ENCODE measurements at regions not wholly inside any gene's neighbourhood (a gene's known extent, or its start where the extent isn't known, plus 50 kb on each side); places are given as distances from the start of the nearest gene placed in this dataset.

DNA sequence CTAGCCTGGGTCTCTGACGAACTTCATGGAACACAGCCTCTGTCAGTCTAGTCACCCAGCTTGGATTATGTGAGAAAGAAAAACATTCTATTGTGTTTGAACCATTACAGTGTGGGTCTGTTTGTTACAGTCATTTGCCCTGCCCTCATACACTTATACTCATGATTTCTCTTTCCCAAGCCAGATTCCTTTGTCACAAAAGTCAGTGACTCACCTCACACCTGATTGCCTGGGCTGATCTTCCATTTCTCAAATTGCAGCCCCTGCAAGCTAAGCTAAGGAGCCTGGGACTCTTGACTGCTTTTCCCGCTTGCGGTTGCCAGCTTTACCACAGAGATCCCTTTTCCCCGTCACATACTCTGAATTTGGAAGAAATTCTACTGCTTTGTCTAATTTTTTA is 395.9 kb downstream of the SAMD5 start:
- TF ChIP-seq POLR2A (IDR thresholded peaks at IDR 0.05; ENCODE audit: low read length) (no peak), GATA1 (IDR thresholded peaks at IDR 0.05; ENCODE audit: low read depth, low read length) (no peak)
- DNase-seq = no peak

DNA sequence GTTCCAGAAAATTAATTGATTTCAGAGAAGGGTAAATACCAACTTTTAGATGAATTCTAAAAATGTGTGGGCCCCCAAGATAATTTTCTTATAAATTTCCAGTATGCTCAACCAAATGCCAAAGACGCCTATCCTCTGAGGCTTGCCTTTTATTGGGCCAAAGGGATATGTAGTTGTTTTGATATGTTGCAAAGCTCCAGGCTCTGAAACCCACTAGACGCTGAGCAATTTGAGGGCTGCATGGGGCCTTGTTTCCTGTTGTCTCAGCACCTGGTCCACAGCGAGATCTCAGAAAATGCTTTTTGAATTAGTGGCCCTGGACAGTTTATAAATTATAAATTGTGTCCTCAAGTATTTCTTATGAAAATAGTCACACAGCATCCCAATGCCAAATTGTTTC is 397.2 kb downstream of the SAMD5 start:
- no peak for TF ChIP-seq GATA1 (IDR thresholded peaks at IDR 0.05; ENCODE audit: low read depth, low read length)
- DNase-seq = no peak

DNA sequence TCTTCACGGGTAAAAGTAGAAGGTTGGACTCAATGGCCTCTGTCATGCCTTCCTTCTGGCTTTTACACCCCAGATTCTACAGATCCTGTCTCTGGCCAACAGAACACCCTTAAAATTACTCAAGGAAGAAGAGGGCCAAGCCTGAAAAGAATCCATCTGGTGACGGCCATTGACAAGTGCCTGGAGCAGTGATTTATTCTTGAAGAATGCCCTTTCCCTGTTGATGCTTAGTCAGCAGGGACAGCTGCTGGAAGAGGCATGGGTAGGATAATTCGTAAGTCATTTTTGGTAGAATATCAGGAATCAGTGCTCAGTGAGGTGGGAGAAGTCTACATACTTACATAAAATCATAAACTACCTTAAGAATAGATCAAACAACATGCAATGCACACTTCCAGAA is 397.9 kb downstream of the SAMD5 start:
- no peak for TF ChIP-seq GATA1 (IDR thresholded peaks at IDR 0.05; ENCODE audit: low read depth, low read length)
- no peak for TF ChIP-seq POLR2A (IDR thresholded peaks at IDR 0.05; ENCODE audit: low read length)
- no peak for DNase-seq

DNA sequence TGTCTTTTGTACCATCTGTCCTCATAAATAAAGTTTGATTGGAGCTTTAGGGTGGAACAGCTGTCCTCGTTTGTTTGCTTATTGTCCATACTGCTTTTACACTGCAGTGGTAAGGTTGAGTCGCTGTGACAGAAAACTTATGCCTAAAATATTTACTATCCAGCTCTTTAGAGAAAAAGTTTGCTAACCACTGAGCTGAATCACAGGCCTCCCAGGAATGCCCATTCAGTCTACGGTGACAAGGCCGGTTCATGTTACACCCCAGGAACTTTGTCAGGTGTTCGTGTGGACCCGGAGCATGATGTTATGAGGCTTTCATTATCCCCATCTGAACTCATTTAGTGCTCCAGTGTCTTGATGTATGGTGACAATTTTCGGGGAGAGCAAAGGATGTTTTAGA is 401.1 kb downstream of the SAMD5 start:
- TF ChIP-seq GATA1 (IDR thresholded peaks at IDR 0.05; ENCODE audit: low read depth, low read length) = no peak
- TF ChIP-seq POLR2A (IDR thresholded peaks at IDR 0.05; ENCODE audit: low read length) = no peak
- DNase-seq = no peak

DNA sequence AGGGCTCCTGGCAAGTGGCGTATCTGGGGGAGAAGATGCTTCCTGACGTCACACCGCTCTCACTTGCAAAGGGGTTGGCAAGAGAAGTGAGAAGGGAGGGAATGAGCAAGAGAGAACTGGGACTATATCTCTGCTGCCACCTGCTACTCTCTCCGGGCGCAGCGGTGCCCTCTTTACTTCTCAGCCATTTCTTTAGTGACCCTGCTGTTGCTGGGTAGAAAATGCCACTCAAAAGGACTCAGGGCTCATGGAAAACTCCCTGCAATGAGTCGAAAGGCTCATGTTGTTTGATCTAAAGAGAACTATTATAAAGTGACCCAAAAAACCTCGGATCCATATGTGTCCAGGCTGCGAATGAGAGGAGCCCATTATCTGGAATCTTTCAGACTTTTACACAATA is 401.8 kb downstream of the SAMD5 start:
- TF ChIP-seq GATA1 (IDR thresholded peaks at IDR 0.05; ENCODE audit: low read depth, low read length) (no peak), POLR2A (IDR thresholded peaks at IDR 0.05; ENCODE audit: low read length) (no peak)
- no peak for DNase-seq

DNA sequence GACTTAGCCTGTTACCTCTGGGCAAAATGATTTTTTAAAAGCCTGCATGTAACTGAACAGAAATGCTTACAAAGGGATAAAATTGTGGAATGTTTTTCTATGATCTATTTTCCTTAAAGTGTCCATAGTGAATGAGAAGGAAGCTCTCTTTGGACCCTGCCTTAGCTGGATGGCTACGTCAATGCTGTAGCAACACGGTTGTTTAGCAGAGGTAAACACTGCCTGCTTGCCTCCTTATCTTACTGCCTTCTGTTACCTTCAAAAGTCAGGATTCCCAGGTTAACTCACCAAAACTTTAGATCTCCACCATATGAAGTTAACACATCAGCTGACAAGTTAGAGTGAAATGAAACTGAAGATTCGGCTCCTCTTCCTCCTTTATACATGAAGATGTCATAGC is 402.6 kb downstream of the SAMD5 start:
- no peak for DNase-seq
- TF ChIP-seq POLR2A (IDR thresholded peaks at IDR 0.05; ENCODE audit: low read length) (no peak), GATA1 (IDR thresholded peaks at IDR 0.05; ENCODE audit: low read depth, low read length) (no peak)

DNA sequence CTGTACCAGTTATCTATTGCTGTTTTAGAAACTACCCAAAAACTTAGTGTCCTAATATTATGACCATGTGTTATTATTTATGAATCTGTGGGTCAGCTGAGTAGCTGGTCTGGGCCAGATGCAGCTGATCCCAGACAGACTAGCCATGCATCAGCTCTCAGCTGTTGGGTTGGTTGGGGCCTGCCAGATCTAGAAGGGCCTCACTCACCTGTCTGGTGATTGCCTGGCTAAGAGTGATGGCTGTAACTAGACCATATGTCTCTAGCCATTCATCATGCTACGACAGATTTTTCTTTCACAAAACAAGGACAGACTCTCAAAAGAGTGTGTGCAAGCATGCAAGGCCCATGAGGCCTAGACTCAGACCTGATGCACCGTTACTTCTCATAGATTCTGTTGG is 403.2 kb downstream of the SAMD5 start:
- no peak for DNase-seq
- TF ChIP-seq GATA1 (IDR thresholded peaks at IDR 0.05; ENCODE audit: low read depth, low read length) = no peak
- no peak for TF ChIP-seq POLR2A (IDR thresholded peaks at IDR 0.05; ENCODE audit: low read length)

DNA sequence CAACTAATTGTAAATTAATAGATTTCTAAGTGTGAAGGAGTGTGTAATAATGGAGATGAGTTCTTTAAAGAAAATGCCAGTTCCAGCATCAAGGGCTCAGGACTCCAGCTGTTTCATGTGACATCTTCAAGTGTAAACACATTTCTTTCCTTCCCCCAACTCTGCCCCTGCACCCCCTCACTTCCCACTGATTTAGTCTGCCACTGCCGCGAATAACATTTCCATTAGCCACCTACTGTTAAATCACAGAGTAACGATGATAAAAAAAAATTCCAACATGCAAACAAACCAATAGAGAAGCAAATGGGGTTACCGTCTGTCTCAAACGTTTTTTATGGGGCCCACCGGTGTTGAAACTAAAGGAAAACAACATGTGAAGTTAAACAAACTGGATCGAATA is 414.3 kb downstream of the SAMD5 start:
- DNase-seq = no peak

DNA sequence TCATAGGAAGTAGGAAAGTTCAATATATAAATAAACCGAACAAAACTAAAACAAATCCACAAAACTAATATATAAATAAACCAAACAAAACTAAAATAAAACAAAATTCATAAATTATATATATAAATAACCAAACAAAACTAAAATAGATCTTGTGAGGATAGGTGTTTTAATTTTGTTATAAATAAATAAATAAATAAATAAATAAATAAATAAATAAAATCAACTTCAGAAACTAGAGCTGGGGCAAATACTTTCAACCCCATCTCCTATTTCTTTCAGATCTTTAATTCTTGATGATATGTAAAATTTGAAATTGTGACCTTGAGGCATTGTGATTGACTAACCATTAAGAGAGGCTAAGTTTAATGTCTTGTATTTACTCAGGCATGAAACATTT is 416.1 kb downstream of the SAMD5 start:
- no peak for DNase-seq
- TF ChIP-seq POLR2A (IDR thresholded peaks at IDR 0.05; ENCODE audit: low read length) (no peak), GATA1 (IDR thresholded peaks at IDR 0.05; ENCODE audit: low read depth, low read length) (no peak)

More for the DNA sequence above, 414.3 kb downstream of the SAMD5 start:
- TF ChIP-seq GATA1 (IDR thresholded peaks at IDR 0.05; ENCODE audit: low read depth, low read length) (no peak), POLR2A (IDR thresholded peaks at IDR 0.05; ENCODE audit: low read length) (no peak)

DNA sequence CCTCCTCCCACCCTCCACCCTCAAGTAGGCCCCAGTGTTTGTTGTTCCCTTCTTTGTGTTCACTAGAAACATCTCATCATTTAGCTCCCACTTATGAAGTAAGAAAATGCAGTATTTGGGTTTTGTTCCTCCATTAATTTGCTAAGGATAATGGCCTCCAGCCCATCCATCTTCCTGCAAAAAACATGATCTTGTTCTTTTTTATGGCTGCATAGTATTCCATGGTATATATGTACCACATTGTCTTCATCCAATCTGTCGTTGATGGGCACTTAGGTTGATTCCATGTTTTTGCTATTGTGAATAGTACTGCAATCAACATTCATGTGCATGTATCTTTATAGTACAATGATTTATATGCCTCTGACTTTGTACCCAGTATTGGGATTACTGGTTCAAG is 416.8 kb upstream of the SASH1 start:
- no peak for TF ChIP-seq POLR2A (IDR thresholded peaks at IDR 0.05; ENCODE audit: low read length)
- no peak for TF ChIP-seq GATA1 (IDR thresholded peaks at IDR 0.05; ENCODE audit: low read depth, low read length)
- no peak for DNase-seq

DNA sequence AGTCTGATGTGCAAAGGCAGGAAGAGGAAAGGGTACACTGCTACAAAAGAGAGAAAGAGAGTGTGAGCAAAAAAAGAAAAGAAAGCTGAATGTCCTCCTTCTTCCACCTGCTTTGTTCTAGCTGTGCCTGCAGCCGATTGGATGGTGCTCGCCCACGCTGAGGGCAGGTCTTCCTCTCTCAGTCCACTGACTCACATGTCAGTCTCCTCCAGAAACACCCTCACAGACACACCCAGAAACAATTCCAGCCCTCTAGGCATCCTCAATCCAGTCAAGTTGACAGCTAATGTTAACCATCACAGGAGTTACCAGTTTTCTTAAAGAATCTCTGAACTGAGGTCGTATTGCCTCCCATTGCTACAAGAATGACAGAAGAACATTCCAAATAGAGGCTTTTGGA is 411.9 kb upstream of the SASH1 start:
- TF ChIP-seq POLR2A (IDR thresholded peaks at IDR 0.05; ENCODE audit: low read length) = no peak
- TF ChIP-seq GATA1 (IDR thresholded peaks at IDR 0.05; ENCODE audit: low read depth, low read length) = no peak
- DNase-seq = no peak

DNA sequence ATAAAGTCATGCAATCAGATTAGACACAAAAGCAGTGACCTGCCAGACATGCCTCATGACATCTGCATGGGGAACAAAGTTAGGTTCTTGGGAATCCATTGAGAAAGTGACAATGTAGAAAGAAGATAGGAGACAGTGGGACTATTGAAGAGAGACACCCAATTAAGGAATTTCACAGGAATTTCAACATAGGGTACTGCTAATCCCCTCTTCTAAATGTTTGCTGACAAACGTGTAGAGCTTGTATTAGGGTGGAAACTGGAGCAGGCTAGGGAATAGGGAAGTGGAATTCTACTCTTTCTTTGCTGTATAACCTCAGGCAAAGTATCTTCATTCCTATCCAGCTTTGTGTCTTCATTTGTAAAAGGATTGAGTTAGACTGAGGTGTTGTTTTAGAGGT is 409.4 kb upstream of the SASH1 start:
- no peak for TF ChIP-seq POLR2A (IDR thresholded peaks at IDR 0.05; ENCODE audit: low read length)
- TF ChIP-seq GATA1 (IDR thresholded peaks at IDR 0.05; ENCODE audit: low read depth, low read length) = no peak
- DNase-seq = no peak

DNA sequence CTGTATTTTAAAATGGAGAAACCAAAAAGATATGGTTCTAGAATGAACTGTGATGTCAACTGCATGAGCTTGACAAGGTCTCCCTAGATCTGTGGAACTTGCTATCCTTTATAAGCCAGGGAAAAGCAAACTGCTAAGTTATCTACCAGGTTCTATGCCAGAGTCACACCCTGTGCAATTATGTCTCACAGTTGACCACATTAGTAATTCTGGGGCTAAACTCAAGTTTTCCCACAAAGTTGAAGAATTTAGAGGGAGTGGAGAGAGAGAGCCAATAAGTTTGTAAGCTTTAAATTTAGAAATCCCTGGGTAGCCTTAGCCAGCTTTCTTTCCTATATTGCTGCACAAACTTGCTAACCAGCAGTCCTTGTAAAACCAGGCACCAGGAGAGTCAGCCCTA is 407.0 kb upstream of the SASH1 start:
- no peak for DNase-seq
- TF ChIP-seq POLR2A (IDR thresholded peaks at IDR 0.05; ENCODE audit: low read length) (no peak), GATA1 (IDR thresholded peaks at IDR 0.05; ENCODE audit: low read depth, low read length) (no peak)

DNA sequence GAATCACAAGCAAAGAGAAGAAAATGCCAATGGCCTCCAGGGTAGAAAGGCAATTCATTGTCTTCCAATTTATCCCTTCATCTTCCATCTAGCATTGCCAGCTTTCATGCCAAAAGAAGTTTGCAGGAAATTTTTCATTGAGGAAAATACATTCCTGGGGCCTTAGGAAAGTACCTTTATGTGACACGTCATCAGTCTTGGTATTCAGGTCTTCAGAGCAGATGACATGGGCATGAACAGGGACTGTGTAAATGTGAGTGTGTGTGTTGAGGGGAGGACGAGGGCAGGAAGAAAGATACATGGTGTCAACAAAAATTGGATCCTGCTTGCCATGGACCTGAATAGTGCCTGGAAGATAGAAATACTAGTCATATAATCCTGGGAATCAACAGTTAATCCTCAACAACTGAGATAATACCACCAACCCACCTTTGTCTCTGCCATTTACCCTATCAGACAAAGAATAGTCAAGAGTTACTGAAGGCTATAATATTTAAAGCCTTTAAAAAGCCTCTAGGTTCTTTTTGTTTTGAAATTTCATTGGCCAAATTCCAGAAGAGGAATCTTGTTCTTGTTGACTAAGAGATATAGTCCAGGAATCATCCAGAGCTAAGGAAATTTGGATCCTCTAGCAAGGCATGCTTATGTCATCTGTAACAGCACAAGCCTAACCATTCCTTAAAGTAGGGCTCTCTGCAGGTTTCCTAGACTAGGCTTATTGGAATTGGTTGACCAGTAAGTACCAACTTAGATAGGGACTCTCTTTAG is 405.8 kb upstream of the SASH1 start:
- TF ChIP-seq POLR2A (IDR thresholded peaks at IDR 0.05; ENCODE audit: low read length) = no peak
- no peak for TF ChIP-seq GATA1 (IDR thresholded peaks at IDR 0.05; ENCODE audit: low read depth, low read length)
- DNase-seq = no peak

DNA sequence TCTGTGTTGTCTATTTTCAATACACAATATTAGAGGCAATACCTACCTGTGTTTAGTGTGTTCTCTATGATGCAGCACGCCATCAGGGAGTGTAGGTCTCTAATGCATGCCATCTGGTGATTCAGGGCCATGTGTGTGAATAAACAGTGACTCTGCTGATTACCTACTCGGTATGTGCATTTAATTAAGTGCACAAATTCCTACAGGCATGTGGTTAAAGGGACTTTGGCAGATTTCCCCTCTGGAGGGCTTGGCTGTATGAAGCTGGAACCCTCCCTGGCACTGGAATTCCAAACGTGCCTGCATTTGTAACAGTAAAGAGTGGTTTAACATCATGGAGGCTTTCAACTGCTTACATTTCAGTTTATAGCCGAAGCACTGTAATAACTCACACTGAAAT is 401.5 kb upstream of the SASH1 start:
- DNase-seq = no peak
- no peak for TF ChIP-seq GATA1 (IDR thresholded peaks at IDR 0.05; ENCODE audit: low read depth, low read length)

DNA sequence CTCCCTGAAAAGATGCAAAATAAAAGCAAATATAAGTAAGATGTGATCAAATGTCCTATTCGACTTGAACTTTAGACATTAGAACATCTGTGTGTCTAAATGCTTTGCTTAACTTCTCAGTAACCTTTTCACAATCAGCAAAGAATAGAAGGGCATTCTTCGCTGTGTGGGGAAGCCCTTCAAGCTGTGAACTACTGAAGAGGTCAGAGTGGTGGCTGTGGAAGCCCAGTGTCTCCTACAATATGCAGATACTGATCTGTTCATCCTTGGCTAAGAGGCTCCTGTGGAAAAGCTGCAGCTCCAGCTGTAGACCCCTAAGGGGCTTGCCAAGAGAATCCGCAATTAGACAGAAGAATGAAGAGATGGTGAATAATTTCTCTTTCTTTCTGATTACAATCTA is 400.3 kb upstream of the SASH1 start:
- TF ChIP-seq GATA1 (IDR thresholded peaks at IDR 0.05; ENCODE audit: low read depth, low read length) (no peak), POLR2A (IDR thresholded peaks at IDR 0.05; ENCODE audit: low read length) (no peak)
- DNase-seq = no peak
